NB4 (cell line): ENCODE measurements at regions not wholly inside any gene's neighbourhood (a gene's known extent, or its start where the extent isn't known, plus 50 kb on each side); places are given as distances from the start of the nearest gene placed in this dataset.
"Not testable (repeated sequence)": the region's sequence is repeated elsewhere in the genome, so short reads cannot be mapped to it uniquely, and the experiment has no call there.

ENCODE experiments used
- DNase-seq: peaks from one replicate; pipeline ENCODE4 v3.0.0; 2010; ENCODE audit warnings: low read depth
- H3K4me3 ChIP-seq: one replicate; pipeline ENCODE4 v1.5.1; 2011; ENCODE audit warnings: mild to moderate bottlenecking, low read depth, low read length, moderate library complexity
- CTCF ChIP-seq: IDR thresholded peaks from one replicate; pipeline ENCODE4 v1.5.1; 2012; ENCODE audit warnings: low read depth, low read length
- MAX ChIP-seq: IDR thresholded peaks from 2 replicates; pipeline ENCODE4 v1.6.1; 2011; ENCODE audit warnings: low read depth, low read length
- MYC ChIP-seq: IDR thresholded peaks from 2 replicates; pipeline ENCODE4 v1.6.1; 2011; ENCODE audit warnings: low read depth, low read length
- POLR2A ChIP-seq: IDR thresholded peaks from 2 replicates; pipeline ENCODE4 v1.6.1; 2011; ENCODE audit warnings: mild to moderate bottlenecking; ENCODE audit not compliant: insufficient read length; ENCODE audit errors: extremely low read depth

DNA sequence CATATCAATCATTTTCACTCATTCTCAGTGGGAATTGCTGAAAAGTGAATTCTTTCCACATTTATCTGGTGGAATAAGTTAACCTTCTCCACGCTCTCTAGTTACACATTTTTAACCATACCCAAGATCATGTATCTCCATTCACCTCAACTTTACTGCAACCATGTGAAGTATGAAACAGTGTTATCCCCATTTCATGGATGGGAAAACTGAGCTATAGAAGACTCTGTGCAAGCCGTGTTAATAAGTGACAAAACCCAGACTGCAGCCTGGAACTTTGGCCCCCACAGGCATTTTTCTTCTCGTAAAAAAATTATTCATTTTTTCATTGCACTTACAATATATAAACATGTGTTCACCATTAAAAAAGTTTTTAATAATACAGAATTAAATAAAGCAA, 82.4 kb upstream of the CCND2 start:
- H3K4me3 ChIP-seq: no peak overlapping the region
- DNase-seq: no peak

DNA sequence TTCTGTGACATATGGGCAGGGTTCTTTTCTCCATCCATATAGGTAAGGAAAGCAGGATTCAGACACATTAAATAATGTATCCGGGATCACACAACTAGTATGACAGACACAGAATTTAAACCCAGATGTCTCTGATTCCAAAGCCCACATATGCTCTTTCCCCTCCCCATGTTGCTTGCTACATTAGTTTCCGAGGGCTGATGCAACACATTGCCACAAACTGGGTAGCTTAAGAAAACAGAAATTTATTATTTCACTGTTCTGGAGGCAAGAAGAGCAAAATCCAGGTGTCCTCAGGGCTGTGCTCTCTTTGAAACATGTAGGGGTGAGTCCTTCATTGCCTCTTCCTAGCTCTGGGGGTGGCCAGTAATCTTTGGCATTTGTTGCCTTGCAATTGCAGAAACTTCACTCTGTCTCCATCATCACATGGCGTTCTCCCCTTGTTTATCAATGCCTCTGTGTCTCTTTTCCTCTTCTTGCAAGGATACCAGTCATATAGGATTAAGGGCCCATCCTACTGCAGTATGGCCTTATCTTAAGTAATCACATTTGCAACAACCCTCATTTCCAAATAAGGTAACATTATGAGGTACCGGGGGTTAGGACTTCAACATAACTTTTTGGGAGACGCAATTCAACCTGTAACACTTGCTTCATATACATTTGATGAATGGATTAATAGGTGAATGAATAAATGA, 83.0 kb upstream of the CCND2 start:
- no peak overlapping the region for H3K4me3 ChIP-seq
- TF ChIP-seq MYC (peak; percentile 28; the same call in 1 of the 2 replicates), MAX (no peak)
- DNase-seq: peak; percentile 42

More for the DNA sequence above, 82.4 kb upstream of the CCND2 start:
- no peak for TF ChIP-seq CTCF
- no peak for TF ChIP-seq MAX
- TF ChIP-seq POLR2A: no peak
- no peak for TF ChIP-seq MYC

GRCh38 chr12:4189721-4190120, 83.8 kb upstream of the CCND2 start:
- H3K4me3 ChIP-seq: no peak overlapping the region
- DNase-seq: no peak
- no peak for TF ChIP-seq POLR2A
- TF ChIP-seq MYC: no peak
- TF ChIP-seq CTCF: no peak
- TF ChIP-seq MAX: no peak

GRCh38 chr12:4187916-4188315, 85.6 kb upstream of the CCND2 start:
- no peak for DNase-seq
- no peak for TF ChIP-seq MAX
- no peak for TF ChIP-seq CTCF
- TF ChIP-seq MYC: no peak
- TF ChIP-seq POLR2A: no peak
- H3K4me3 ChIP-seq: no peak overlapping the region

DNA sequence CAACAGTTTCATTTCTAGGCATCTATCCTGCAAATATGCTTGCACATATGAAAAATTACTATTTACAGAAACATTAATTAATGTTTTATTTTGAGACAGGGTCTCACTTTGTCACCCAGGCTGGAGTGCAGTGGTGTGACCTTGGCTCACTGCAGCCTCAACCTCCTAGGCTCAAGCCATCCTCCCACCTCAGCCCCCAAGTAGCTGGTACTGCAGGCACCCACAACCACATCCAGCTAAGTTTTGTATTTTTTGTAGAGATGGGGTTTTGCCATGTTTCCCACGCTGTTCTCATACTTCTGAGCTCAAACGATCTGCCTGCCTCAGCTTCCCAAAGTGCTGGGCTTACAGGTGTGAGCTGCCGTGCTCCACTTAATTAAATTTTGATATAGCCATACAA, 86.2 kb upstream of the CCND2 start:
- DNase-seq, H3K4me3 ChIP-seq: not testable (repeated sequence)

DNA sequence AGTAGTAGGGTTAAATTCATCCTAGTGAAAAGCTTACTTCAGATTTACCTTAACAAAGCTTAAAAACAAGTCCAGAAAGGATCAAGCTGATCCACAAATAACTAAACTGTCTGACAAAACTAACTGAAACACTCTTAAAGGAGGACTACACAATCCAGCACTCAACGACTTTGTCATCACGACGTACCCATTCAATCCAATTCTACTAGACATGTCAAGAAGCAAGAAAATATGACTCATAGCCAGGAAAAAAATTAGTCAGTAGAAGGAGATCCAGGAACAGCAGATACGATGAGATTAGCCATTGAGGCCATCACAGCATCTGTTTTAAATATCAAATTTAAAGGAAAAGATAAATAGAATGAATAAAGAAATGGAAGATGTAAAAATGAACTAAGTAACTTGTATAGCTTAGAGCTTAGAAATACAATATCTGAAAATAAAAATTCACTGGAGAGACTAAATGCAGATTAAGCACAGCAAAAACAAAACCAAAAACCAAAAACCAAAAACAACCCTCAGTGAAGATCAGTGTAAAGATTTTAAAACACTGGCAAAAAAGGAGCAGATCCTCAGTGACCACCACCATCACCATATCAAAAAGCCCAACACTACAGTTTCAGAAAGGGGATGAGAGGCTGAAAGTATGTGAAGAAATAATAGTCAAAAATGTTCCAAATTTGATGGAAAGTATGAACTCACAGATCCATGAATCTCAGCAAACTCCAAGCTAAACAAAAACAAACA, 95.0 kb upstream of the CCND2 start:
- TF ChIP-seq POLR2A: no peak
- no peak for TF ChIP-seq MYC
- TF ChIP-seq MAX: no peak
- no peak for TF ChIP-seq CTCF
- no peak overlapping the region for H3K4me3 ChIP-seq
- no peak for DNase-seq
